ENCODE measurements at regions not wholly inside any gene's neighbourhood (a gene's known extent, or its start where the extent isn't known, plus 50 kb on each side); places are given as distances from the start of the nearest gene placed in this dataset.
A peak's percentile ranks its signal among the peaks of the same experiment; 100 is the strongest.
"Not testable (repeated sequence)": the region's sequence is repeated elsewhere in the genome, so short reads cannot be mapped to it uniquely, and the experiment has no call there.

DNA sequence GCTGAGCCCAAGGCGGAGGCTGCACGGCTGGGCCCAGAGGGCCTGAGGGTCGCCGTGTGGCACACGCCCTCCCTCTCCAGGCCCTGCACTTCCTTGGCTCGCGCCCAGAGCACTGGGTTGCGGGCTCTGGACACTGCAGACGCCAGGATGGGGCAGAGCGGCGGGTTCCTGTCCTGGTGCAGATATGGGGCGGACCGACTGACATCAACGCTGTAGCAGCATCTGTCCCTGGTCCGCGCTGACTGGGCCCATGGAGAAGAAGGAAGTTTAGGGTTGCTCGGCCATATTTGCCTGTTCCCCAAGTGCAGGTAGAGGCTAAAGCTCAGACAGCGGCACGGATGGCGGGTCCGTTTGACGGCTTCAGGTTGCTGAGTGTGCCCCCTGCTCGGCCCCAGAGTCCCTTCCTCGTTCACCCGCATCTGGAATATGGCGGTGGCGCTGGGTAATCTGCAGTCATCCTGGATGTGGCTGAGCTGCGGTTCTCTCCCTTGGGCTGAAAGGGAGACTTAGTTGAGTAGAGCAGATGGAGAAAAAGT is 116.1 kb downstream of the OR13A1 start:
- no peak for DNase-seq

DNA sequence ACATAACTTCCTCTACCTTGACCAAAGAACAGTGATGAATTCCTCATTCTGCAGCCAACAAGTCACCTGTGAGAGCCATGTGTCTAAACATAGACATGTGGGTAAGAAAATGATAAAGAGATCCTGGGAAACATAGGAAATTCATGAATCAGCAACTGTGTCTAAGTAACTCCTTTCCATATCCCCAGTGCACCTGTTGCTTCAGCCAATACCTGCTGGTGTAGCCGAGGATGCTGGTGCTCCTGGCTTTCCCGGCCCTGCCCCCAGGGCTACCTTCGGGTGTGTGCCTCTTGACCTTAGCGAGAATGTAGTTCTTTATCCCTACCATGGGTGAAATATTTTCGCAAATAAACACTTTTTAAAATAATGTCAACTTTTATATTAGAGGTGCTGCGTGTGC is 114.1 kb downstream of the OR13A1 start:
- DNase-seq = no peak

DNA sequence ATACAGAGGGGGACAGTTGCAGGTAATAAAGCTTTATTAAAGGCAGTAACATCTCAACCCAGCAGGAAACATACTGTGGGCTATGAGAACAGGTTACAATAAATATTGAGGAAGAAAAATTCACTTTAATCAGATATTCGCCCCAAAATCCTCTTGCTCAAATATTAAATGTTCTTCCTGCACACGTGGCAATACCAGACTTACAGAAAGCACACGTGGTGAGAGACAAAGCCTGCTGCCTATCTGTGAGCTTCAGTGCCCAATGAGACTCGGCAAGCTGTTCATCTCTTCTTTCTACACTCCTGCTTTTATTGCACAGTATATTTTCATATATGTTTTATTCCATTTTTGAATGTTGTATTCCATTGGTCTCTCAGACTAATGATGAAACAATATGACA is 113.2 kb downstream of the OR13A1 start:
- no peak for DNase-seq

DNA sequence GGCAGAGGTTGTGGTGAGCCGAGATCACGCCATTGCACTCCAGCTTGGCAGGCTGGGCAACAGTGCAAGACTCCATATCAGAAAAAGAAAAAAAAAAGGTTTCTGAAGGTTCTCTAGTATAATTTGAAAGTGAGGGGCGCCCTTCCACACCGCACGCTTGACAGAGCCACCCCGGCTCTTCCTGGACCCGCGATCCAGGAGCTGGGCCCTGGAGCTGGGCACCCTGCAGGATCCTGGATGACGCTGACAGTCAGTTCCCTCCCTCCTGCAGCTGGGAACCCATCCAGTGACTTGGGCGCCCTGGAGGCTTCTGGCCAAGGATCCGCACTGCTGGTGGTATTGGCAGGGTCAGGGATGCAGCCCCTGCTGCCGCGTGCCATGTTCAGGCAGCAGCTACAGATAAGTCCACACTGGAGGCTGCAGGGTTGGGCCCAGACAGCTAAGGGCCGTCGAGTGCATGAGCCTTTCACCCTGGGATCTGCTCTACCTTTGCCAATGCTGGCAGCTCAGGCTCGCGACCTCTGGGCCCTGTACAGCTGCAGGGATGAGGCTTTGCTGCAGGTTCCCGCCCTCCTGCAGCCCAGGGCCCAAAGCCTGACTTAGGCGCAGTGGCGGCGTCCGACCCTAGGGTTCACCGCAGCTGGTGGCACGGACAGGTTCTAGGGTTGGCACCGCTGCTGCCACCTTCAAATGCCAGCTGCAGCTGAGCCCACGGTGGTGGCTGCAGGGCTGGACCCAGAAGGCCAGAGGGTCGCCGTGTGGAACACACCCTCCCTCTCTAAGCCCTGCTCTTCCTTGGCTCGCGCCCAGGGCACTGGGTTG is 110.2 kb downstream of the OR13A1 start:
- DNase-seq = no peak

DNA sequence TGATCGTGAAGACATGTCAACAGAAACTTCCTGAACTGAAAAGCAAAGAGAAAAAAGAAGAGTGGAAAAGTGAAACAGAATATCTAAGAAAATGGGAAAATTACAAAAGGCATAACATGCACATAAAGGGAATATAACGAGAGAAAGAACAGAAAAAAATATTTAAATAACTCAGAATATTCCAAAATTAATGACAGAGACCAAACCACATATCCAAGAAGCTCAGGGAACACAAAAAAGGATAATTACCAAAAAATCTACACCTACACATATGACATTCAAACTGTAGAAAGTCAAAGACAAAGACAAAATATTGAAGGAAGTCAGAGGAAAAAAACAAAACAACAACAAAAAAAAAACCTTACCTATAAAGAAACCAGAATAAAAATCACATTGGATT is 105.5 kb downstream of the OR13A1 start:
- DNase-seq = no peak

DNA sequence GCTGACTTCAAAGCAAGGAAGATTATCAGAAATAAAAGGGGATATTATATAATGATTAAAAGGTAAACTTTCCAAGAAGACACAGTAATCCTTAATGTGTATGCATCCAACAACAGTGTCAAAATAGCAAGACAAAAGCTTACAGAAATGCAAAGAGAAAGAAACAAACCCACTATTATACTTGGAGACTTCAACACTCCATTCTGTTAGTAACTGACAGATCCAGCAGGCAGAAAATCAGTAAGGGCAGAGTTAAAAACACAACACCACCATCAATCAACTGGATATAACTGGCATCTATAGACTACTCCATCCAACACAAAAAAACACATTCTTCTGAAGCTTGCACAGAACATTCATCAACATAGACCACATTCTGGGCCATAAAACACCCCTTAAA is 103.8 kb downstream of the OR13A1 start:
- DNase-seq = no peak

DNA sequence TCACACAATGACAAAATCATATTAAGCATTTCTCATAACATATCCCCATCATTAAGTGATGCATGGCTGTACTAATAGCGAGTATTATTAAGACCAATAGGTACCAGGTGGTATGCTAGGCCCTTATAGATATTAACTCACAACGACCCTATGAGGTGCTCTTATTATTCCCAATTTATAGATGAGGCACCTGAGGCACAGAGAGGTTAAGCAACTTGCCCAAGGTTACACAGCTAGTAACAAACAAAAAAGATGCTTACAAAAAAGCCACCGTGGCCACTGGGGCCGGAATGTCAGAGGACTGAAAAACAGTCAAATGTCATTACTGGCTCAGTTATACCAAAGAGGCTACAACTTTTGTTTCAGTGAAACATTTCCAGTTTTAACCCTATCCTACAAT is 96.0 kb downstream of the OR13A1 start:
- DNase-seq = no peak

DNA sequence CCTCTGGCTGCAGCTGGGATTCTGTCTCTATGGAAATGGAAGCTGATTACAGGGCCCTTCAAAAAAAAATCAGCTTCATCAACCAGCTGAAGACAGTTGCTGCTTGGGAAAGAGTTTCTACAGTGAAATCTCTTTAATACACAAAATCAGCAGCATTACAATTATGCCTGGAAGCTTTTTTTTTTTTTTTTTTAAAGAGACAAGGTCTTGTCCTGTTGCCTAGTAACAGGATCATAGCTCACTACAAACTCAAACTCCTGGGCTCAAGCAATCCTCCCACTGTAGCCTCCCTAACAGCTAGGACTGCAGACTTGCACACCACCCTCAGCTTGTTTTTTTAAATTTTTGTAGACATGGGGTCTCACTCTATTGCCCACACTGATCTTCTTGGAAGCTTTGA is 94.5 kb downstream of the OR13A1 start:
- no peak for DNase-seq

DNA sequence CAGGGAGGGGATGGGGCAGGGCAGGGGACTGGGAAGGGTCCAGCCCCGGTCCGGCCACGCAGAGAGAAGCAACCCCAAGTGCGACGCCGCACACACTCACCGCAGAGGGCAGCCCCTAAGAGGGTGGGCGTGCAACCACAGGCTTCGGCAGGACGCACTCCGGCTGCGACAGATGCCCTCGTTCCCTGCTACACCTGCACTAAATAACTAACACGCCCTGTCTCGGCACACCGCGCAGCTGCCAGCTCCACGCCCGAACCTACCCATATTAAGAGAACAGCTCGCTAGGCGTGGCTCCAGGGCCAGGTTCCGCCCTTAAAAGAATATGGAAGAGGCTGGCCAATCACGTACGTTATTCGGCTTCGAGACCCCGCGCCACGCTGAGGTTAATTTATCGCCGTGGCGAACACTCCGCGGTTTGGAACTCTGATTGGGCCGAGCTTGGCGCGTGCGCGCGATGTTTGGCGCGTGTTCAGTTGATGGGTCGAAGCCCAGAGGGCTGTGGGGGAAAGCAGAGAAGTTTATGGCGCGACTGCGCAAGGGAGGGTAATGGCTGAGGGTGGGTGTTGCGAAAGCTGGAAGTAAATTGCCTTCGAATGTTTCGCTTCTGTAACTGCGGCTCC is 91.1 kb downstream of the OR13A1 start:
- DNase-seq = no peak

DNA sequence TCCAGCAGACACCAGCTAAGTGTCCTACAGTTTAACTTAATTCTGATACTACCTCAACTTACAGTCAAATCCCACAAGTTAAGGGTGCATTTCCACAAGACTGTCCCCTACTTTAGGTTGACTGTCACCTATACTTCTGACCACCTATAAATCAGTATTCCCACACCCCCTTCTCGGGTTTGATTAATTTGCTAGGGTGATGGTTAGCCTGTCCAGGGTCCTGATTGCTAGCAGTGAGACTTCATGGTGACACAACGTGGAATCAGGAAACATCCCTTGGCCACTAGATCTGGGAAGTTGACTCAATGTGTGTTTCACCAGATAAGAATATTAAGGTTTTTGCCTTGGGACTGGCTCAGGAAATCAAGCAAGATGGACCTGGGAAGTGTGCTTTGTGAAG is 88.4 kb downstream of the OR13A1 start:
- DNase-seq = no peak

DNA sequence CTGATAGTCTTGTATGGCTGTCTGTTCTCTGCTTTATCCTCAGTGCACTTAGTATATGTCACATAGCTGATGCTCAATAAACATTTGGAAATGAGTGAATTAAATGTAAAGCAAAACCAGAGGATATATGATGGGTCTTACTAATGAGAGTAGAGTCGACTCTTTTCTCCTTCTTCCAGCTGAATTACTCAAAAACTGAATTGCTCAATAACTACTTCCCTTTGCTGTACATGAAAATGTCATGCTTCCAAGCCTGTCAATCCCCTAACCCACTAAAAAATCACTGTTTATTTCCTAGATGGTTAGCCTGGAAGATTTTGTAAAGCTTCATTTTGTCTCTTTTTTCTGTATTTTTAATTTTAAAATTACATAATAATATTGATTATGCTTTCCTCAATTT is 88.0 kb downstream of the OR13A1 start:
- no peak for DNase-seq

DNA sequence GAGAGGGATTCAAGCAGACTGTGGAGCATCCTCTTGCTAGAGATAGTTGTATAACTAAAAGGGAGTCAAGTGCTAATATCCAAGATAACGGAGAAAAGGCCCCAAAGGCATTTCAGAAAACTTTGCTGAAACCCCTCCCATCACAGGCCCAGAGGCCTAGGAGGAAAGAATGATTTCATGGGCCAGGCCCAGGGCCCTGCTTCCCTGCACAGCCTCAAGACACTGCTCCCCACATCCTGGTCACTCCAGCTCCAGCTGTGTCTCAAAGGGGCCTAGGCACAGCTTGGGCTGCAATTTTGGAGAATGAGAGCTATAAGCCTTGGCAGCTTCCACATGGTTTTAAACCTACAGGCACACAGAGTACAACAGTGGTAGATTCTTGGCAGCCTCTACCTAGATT is 85.6 kb downstream of the OR13A1 start:
- no peak for DNase-seq

DNA sequence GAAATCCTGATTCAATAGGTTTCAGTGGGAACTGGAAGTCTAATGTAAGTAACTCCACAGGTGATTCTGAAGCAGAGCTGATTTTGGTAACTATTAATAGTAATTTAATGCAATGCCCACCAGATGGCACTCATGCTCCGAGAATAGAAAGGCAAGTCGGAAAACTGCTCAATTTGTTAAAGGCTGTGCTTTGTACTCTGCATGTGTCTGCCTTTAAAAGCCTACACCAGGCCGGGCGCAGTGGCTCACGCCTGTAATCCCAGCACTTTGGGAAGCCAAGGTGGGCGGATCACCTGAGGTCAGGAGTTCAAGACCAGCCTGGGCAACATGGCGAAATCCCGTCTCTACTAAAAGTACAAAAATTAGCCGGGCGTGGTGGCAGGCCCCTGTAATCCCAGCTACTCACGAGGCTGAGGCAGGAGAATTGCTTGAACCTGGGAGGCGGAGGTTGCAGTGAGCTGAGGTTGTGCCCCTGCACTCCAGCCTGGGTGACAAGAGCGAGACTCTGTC is 80.1 kb downstream of the OR13A1 start:
- DNase-seq = peak; percentile 72

DNA sequence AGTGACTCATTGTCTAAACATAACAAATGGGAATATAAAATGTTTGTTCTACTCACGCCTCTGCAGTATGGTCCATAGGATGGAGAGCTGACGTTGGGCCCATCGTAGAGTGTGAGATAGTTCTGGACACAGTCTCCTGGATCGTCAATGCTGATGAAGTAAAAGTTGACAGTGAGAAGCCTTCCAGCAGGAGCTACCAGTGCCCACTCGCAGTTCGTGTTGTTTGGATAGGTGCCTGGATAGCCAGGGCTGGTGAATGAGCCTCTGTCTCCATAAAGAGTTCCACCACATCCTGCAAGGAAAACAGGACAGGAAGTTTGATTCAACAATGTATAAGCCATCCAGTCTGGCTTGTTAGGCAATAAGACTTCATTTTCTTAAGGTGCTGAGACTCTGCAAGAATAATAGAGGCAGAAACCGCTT is 79.6 kb downstream of the OR13A1 start:
- DNase-seq = no peak

DNA sequence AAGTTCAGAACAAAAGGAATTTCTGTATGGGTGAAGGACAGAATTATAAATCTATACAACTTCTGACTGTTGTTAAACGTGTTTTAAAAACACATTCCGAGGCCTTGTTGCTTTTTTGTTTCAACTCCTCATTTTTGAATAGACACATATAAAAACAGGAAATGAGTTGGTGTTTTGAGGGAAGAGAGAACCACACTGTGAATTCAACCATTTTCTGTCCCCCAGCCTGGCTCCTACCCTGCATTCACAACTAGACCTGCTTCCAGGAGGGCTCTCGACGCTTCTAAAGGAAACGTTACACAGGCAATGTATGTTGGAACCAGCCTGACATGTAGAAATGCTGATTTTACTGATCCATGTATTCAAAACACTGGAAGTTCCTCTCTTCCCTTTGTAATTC is 76.5 kb downstream of the OR13A1 start:
- no peak for DNase-seq

DNA sequence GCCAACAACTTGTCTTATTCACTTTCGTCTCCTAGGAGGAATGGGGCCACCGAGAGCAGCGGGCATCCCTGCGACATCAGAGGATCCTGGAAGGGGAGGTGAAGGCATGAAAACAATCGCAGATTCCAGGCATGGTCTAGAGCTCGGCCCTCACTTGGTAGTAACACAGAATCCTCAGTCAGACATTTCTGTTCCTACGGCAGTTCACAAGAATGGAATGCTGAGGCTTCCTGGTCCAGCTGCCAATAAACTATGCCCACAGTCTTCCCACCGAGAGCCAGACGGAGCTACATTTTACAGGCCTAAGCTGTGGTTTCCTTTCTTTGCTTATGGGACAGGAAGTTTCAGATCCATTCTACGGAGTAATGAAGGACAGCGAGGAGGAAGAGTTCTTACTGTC is 75.8 kb downstream of the OR13A1 start:
- no peak for DNase-seq

DNA sequence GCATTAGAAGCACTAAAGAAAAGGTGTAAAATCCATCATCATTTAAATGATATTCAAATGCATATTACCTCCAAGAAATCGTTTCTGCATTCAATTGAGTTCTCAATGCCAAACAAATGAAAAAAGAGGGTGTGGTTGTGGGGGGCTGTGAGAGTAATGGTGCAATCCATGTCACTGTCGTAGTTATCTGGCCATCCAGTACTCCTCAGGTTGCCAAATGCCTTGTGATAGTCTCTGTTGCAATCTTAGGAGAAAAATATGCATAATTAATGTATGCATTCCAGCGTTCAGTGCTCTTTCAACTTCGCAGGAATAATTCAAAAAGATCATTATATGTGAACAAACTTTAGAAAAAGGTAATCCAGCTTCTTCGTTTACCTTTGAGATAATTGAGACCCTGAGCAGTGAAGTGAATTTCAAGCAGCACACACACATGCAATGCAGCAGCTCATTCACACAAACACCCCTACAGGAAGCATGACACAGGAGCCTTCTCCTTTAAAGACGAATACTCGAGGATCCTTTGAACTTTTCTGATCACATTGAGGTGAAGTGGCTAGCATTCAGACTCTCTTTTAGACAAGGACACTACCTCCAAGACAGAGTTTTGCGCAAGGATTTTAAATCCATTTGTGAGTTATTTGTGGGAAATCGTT is 73.4 kb downstream of the OR13A1 start:
- DNase-seq = no peak

DNA sequence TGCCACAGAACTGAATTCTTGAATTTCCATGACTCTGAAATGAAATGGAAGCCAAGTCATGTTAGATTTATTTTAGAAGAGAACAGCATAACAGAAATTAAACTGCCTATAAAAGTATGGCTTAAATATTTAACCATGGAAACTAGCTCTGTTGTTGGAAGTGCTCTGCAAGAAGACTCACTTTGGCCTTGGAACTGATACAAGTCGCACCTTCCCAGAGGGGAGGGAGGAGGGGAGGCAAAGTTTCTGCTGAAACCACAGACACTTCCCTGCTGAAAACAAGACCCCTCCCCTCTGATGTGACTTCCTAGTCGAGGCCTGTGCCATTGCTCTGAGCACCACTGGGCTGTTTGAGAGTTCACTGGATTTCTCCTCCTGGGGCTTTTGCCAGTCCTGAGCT is 72.1 kb downstream of the OR13A1 start:
- DNase-seq = no peak

DNA sequence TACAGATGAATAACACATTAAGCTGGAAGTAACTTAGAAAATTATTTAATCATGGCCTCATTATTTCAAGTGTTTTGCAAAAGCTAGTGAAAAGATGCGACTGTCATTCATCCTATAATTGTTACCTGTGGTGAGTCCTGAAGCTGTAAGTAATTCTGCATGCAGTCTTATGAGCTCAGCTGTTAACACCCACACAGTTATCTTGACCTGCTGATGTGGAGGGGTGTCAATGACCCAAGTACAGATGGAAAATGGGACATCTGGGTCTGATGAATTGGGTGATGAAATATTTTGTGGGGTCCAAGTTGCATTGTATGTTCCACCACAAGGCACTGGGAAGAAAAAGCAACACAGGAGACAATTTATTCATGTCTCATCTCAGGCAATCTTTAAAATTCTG is 68.9 kb downstream of the OR13A1 start:
- no peak for DNase-seq

DNA sequence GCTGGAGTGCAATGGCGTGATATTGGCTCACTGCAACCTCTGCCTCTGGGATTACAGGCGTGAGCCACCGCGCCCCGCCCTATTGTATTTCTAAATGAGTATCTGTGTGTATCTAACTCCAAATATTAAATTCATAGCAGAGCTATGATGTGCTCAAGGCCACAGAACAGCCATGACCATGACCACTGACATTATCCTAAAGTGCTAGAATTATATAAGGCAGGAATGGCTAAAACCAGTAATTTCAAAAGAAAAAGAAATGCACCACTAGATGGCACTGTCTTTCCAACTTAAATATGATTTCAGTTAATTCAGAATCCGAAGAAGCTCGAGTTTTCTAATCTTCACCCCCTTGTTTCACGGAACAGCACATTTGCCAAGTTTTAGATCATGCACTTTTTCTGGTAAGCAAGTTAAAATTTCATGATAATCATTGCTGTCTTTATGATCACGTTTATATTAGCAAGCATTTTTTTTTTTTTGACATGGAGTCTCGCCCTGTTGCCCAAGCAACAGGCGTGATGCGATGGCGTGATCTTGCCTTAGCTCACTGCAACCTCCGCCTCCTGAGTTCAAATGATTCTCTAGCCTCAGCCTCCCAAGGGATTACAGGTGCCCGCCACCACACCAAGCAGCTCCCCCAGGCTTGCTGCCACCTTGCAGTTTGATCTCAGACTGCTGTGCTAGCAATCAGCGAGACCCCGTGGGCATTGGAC is 65.3 kb downstream of the OR13A1 start:
- DNase-seq = no peak

DNA sequence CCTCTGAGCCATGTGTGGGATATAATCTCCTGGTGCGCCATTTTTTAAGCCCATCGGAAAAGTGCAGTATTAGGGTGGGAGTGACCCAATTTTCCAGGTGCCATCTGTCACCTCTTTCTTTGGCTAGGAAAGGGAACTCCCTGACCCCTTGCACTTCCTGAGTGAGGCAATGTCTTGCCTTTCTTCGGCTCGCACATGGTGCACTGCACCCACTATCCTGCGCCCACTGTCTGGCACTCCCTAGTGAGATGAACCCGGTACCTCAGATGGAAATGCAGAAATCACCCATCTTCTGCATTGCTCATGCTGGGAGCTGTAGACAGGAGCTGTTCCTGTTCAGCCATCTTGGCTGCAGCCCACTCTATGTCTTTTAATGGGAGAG is 64.7 kb downstream of the OR13A1 start:
- not testable (repeated sequence) for DNase-seq
